ENCODE measurements at regions not wholly inside any gene's neighbourhood (a gene's known extent, or its start where the extent isn't known, plus 50 kb on each side); places are given as distances from the start of the nearest gene placed in this dataset.

DNA sequence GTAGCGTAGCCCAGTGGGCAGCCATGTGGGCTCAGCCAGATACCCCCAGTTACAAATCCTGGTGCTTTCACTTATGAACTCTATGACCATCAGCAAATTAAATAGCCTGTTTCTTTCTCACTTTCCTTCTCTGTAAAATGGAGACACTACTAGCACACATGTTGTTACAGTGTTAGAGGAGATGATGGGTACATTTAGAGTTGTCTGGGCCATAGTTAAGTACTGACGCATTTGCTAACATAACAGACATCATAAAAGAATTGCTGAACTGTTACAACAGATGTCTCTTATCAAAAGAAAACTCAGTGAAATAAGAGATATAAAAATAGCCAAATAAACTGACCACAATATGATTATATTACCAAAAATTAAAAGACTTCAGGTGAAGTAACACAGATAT lies 69.9 kb upstream of the DOK5 start:
- no peak overlapping the region for H2AFZ ChIP-seq (ENCODE audit: low read depth, low read length)
- H3K9me2 ChIP-seq (ENCODE audit: insufficient read depth, low read length) = no peaks in the 10 kb centered on the region
- TF ChIP-seq, protein P1, sequence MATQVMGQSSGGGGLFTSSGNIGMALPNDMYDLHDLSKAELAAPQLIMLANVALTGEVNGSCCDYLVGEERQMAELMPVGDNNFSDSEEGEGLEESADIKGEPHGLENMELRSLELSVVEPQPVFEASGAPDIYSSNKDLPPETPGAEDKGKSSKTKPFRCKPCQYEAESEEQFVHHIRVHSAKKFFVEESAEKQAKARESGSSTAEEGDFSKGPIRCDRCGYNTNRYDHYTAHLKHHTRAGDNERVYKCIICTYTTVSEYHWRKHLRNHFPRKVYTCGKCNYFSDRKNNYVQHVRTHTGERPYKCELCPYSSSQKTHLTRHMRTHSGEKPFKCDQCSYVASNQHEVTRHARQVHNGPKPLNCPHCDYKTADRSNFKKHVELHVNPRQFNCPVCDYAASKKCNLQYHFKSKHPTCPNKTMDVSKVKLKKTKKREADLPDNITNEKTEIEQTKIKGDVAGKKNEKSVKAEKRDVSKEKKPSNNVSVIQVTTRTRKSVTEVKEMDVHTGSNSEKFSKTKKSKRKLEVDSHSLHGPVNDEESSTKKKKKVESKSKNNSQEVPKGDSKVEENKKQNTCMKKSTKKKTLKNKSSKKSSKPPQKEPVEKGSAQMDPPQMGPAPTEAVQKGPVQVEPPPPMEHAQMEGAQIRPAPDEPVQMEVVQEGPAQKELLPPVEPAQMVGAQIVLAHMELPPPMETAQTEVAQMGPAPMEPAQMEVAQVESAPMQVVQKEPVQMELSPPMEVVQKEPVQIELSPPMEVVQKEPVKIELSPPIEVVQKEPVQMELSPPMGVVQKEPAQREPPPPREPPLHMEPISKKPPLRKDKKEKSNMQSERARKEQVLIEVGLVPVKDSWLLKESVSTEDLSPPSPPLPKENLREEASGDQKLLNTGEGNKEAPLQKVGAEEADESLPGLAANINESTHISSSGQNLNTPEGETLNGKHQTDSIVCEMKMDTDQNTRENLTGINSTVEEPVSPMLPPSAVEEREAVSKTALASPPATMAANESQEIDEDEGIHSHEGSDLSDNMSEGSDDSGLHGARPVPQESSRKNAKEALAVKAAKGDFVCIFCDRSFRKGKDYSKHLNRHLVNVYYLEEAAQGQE (IDR thresholded peaks at IDR 0.05; ENCODE audit: borderline replicate concordance) = no peak
- TF ChIP-seq MXI1 (conservative IDR thresholded peaks at IDR 0.05; ENCODE audit: poor library complexity, severe bottlenecking) = no peak
- TF ChIP-seq TAF1 (IDR thresholded peaks at IDR 0.05; ENCODE audit: low read depth) = no peak
- TF ChIP-seq POLR2AphosphoS5 (IDR thresholded peaks at IDR 0.05) = no peak
- no peak for TF ChIP-seq EZH2 (IDR thresholded peaks at IDR 0.05; ENCODE audit: borderline replicate concordance, insufficient read depth, low read length, poor library complexity, severe bottlenecking)
- TF ChIP-seq SMC3 (conservative IDR thresholded peaks at IDR 0.05; ENCODE audit: poor library complexity) = no peak
- TF ChIP-seq, protein P2, sequence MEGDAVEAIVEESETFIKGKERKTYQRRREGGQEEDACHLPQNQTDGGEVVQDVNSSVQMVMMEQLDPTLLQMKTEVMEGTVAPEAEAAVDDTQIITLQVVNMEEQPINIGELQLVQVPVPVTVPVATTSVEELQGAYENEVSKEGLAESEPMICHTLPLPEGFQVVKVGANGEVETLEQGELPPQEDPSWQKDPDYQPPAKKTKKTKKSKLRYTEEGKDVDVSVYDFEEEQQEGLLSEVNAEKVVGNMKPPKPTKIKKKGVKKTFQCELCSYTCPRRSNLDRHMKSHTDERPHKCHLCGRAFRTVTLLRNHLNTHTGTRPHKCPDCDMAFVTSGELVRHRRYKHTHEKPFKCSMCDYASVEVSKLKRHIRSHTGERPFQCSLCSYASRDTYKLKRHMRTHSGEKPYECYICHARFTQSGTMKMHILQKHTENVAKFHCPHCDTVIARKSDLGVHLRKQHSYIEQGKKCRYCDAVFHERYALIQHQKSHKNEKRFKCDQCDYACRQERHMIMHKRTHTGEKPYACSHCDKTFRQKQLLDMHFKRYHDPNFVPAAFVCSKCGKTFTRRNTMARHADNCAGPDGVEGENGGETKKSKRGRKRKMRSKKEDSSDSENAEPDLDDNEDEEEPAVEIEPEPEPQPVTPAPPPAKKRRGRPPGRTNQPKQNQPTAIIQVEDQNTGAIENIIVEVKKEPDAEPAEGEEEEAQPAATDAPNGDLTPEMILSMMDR (IDR thresholded peaks at IDR 0.05; ENCODE audit: poor library complexity, severe bottlenecking) = no peak
- no peak for TF ChIP-seq RAD21 (conservative IDR thresholded peaks at IDR 0.05)
- no peak for TF ChIP-seq EP300 (conservative IDR thresholded peaks at IDR 0.05; ENCODE audit: poor library complexity, severe bottlenecking)
- no peak overlapping the region for H3K27ac ChIP-seq (ENCODE audit: low read length)
- no peaks in the 10 kb centered on the region for H3K27me3 ChIP-seq (ENCODE audit: insufficient read depth, low read depth, low read length)
- no peak overlapping the region for H3K9ac ChIP-seq (ENCODE audit: low read length)
- no peaks in the 10 kb centered on the region for H4K20me1 ChIP-seq (ENCODE audit: insufficient read depth)
- no peaks in the 10 kb centered on the region for H3K36me3 ChIP-seq (ENCODE audit: insufficient read depth, low read length)
- H3K79me2 ChIP-seq (replicated peaks; ENCODE audit: insufficient read depth, low read length) = no peaks in the 10 kb centered on the region
- H3K4me3 ChIP-seq (ENCODE audit: low read length) = no peak overlapping the region
- H3K4me2 ChIP-seq (ENCODE audit: low read length) = no peak overlapping the region
- no peaks in the 10 kb centered on the region for H3K9me3 ChIP-seq (ENCODE audit: low read length)
- no peaks in the 10 kb centered on the region for H3F3A ChIP-seq (ENCODE audit: insufficient read depth, low read length, poor library complexity, severe bottlenecking)

DNA sequence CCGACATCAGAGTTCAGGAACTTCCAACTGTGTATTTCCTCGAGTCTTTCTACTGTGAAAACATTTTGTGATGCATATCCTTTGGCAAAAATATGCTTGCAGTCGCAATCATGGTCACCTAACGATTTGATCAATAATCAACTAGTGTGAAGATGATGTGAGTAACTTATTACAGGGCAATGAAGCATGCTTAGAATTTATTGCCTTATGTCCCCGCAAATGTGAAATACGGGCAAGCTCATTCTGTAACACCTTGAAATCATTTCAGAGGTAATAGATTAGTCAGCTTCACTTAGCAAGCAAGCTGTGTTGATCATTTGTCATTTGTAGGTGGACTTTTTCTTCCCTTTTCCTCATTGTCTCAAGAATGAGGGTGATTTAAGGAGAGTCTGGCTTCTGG lies 67.9 kb upstream of the DOK5 start:
- H4K20me1 ChIP-seq (ENCODE audit: insufficient read depth) = no peaks in the 10 kb centered on the region
- no peak overlapping the region for H2AFZ ChIP-seq (ENCODE audit: low read depth, low read length)
- H3K9me2 ChIP-seq (ENCODE audit: insufficient read depth, low read length) = no peaks in the 10 kb centered on the region
- TF ChIP-seq, protein P1 (IDR thresholded peaks at IDR 0.05; ENCODE audit: borderline replicate concordance) = no peak
- no peak for TF ChIP-seq EZH2 (IDR thresholded peaks at IDR 0.05; ENCODE audit: borderline replicate concordance, insufficient read depth, low read length, poor library complexity, severe bottlenecking)
- no peak for TF ChIP-seq TAF1 (IDR thresholded peaks at IDR 0.05; ENCODE audit: low read depth)
- TF ChIP-seq MXI1 (conservative IDR thresholded peaks at IDR 0.05; ENCODE audit: poor library complexity, severe bottlenecking) = no peak
- TF ChIP-seq, protein P2 (IDR thresholded peaks at IDR 0.05; ENCODE audit: poor library complexity, severe bottlenecking) = no peak
- TF ChIP-seq EP300 (conservative IDR thresholded peaks at IDR 0.05; ENCODE audit: poor library complexity, severe bottlenecking) = no peak
- TF ChIP-seq POLR2AphosphoS5 (IDR thresholded peaks at IDR 0.05) = no peak
- no peak for TF ChIP-seq SMC3 (conservative IDR thresholded peaks at IDR 0.05; ENCODE audit: poor library complexity)
- no peak for TF ChIP-seq RAD21 (conservative IDR thresholded peaks at IDR 0.05)
- H3K4me3 ChIP-seq (ENCODE audit: low read length) = no peak overlapping the region
- H3K9me3 ChIP-seq (ENCODE audit: low read length) = no peaks in the 10 kb centered on the region
- no peaks in the 10 kb centered on the region for H3K36me3 ChIP-seq (ENCODE audit: insufficient read depth, low read length)
- H3K27me3 ChIP-seq (ENCODE audit: insufficient read depth, low read depth, low read length) = no peaks in the 10 kb centered on the region
- no peaks in the 10 kb centered on the region for H3K79me2 ChIP-seq (replicated peaks; ENCODE audit: insufficient read depth, low read length)
- H3K4me2 ChIP-seq (ENCODE audit: low read length) = no peak overlapping the region
- no peaks in the 10 kb centered on the region for H3F3A ChIP-seq (ENCODE audit: insufficient read depth, low read length, poor library complexity, severe bottlenecking)
- H3K9ac ChIP-seq (ENCODE audit: low read length) = no peak overlapping the region
- no peak overlapping the region for H3K27ac ChIP-seq (ENCODE audit: low read length)
